Calu3 (cell line): ENCODE measurements at regions not wholly inside any gene's neighbourhood (a gene's known extent, or its start where the extent isn't known, plus 50 kb on each side); places are given as distances from the start of the nearest gene placed in this dataset.

Experiments
- BruUV-seq: library from RNA; stranded (reverse); fragments of 400-500 nt; replicated peaks from 2 replicates; lab custom pipeline; 2021; lab: Mats Ljungman, UMichigan
- CTCF ChIA-PET: fragments of 300-600 bp; sonication (Branson Sonifier 250); formaldehyde crosslinking; loops from one replicate; lab custom pipeline; 2022; ENCODE audit warnings: antibody characterized with exemption; lab: Charles Lee
- DNase-seq: peaks from one replicate; pipeline ENCODE4 v3.0.0; 2022
- H3K27ac Mint-ChIP-seq: one replicate; pipeline ENCODE4 v1.8.0; 2022; ENCODE audit warnings: mixed read lengths; ENCODE audit not compliant: unreplicated experiment
- H3K27me3 Mint-ChIP-seq: one replicate; pipeline ENCODE4 v1.8.0; 2022; ENCODE audit warnings: mixed read lengths; ENCODE audit not compliant: unreplicated experiment
- H3K36me3 Mint-ChIP-seq: one replicate; pipeline ENCODE4 v1.8.0; 2022; ENCODE audit warnings: mild to moderate bottlenecking, moderate library complexity, mixed read lengths; ENCODE audit not compliant: insufficient read depth, unreplicated experiment
- H3K4me1 Mint-ChIP-seq: one replicate; pipeline ENCODE4 v1.8.0; 2022; ENCODE audit warnings: mild to moderate bottlenecking, low read depth, mixed read lengths; ENCODE audit not compliant: unreplicated experiment
- H3K4me3 Mint-ChIP-seq: one replicate; pipeline ENCODE4 v1.8.0; 2022; ENCODE audit warnings: mild to moderate bottlenecking, low read depth, moderate library complexity, mixed read lengths; ENCODE audit not compliant: unreplicated experiment
- H3K9me3 Mint-ChIP-seq: one replicate; pipeline ENCODE4 v1.8.0; 2022; ENCODE audit warnings: low read depth, mixed read lengths; ENCODE audit not compliant: unreplicated experiment
- intact Hi-C: fragments of 100-400 bp; cut with micrococcal nuclease; formaldehyde crosslinking; loops from one replicate; pipeline ENCODE4 v1.10.0; 2022; ENCODE audit not compliant: unreplicated experiment
- TF ChIP-seq, protein P1 (sequence below): fragments of 200-600 bp; IDR thresholded peaks from one replicate; pipeline ENCODE4 v1.8.0; 2022; ENCODE audit warnings: antibody characterized with exemption; ENCODE audit not compliant: unreplicated experiment

DNA sequence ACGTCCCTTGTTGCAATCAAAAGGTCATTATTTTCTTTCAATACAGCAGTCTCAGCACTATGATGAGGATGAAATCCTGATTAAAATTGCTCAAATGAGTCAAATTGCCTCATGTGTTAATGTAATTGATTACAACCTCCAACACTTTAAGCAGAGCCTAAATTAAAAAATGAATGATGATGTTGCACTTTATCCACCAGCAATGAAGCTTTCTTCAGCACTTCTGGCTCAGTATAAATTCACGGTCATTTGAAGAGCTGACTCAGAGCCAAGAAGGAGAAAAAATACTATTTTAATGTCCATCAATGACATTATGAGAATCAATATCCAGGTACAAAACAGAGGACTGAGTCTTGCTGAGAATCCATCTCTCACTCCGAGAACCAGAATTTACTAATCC lies 792.6 kb upstream of the ATXN8OS start:
- Mint-ChIP-seq H3K4me1 (no peaks in the 10 kb centered on the region), H3K4me3 (no peak overlapping the region), H3K9me3 (peaks cover 2% of the 10 kb centered on the region), H3K36me3 (no peaks in the 10 kb centered on the region), H3K27ac (no peak overlapping the region), H3K27me3 (no peaks in the 10 kb centered on the region)
- TF ChIP-seq, protein P1, sequence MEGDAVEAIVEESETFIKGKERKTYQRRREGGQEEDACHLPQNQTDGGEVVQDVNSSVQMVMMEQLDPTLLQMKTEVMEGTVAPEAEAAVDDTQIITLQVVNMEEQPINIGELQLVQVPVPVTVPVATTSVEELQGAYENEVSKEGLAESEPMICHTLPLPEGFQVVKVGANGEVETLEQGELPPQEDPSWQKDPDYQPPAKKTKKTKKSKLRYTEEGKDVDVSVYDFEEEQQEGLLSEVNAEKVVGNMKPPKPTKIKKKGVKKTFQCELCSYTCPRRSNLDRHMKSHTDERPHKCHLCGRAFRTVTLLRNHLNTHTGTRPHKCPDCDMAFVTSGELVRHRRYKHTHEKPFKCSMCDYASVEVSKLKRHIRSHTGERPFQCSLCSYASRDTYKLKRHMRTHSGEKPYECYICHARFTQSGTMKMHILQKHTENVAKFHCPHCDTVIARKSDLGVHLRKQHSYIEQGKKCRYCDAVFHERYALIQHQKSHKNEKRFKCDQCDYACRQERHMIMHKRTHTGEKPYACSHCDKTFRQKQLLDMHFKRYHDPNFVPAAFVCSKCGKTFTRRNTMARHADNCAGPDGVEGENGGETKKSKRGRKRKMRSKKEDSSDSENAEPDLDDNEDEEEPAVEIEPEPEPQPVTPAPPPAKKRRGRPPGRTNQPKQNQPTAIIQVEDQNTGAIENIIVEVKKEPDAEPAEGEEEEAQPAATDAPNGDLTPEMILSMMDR: no peak
- intact Hi-C loops: no loop called here
- CTCF ChIA-PET: no interaction called here
- no peak for DNase-seq
- no TSS peak for BruUV-seq

DNA sequence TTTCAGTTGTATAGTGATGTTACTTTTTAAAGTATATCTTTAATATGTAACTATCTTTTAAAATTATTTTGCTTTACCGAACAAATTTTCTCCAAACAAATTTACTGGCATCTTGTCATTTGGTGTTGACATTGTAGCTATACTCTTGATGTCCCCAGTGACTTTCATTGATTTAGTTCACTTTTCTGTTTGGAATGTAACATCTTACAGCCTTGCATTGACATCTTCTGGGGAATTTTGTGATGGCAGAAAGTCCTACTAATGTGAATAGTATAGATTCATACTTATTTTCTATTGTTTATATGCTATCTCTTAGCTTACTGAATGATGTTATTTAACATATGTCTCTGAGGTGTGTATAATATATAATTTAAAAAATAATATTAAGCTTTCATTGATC lies 800.9 kb upstream of the ATXN8OS start:
- intact Hi-C loops: no loop called here
- no peak overlapping the region for H3K27ac Mint-ChIP-seq
- H3K4me1 Mint-ChIP-seq: no peaks in the 10 kb centered on the region
- BruUV-seq: no TSS peak
- no peaks in the 10 kb centered on the region for H3K36me3 Mint-ChIP-seq
- H3K4me3 Mint-ChIP-seq: no peak overlapping the region
- CTCF ChIA-PET: no interaction called here
- DNase-seq: no peak
- no peaks in the 10 kb centered on the region for H3K9me3 Mint-ChIP-seq
- TF ChIP-seq, protein P1: no peak
- no peaks in the 10 kb centered on the region for H3K27me3 Mint-ChIP-seq

- intact Hi-C loops: no loop called here
- Mint-ChIP-seq H3K36me3 (no peaks in the 10 kb centered on the region), H3K4me1 (no peaks in the 10 kb centered on the region), H3K27me3 (no peaks in the 10 kb centered on the region), H3K4me3 (no peak overlapping the region), H3K27ac (no peak overlapping the region), H3K9me3 (no peaks in the 10 kb centered on the region)
- TF ChIP-seq, protein P1: no peak
- no TSS peak for BruUV-seq
- CTCF ChIA-PET: no interaction called here
- no peak for DNase-seq
Observed at GRCh38 chr13:69300131-69300530, 807.5 kb upstream of the ATXN8OS start.

GRCh38 chr13:69296130-69296529 lies 811.5 kb upstream of the ATXN8OS start:
- TF ChIP-seq, protein P1: no peak
- Mint-ChIP-seq H3K27ac (no peak overlapping the region), H3K36me3 (no peaks in the 10 kb centered on the region), H3K9me3 (no peaks in the 10 kb centered on the region), H3K27me3 (no peaks in the 10 kb centered on the region), H3K4me3 (no peak overlapping the region), H3K4me1 (no peaks in the 10 kb centered on the region)
- DNase-seq: no peak
- CTCF ChIA-PET: no interaction called here
- intact Hi-C loops: no loop called here
- no TSS peak for BruUV-seq
